Endometrium (tissue), 2 donors: ENCODE measurements at regions not wholly inside any gene's neighbourhood (a gene's known extent, or its start where the extent isn't known, plus 50 kb on each side); places are given as distances from the start of the nearest gene placed in this dataset.
"Not testable (repeated sequence)": the region's sequence is repeated elsewhere in the genome, so short reads cannot be mapped to it uniquely, and the experiment has no call there.

Experiments used
- FAIRE-seq: peaks from 2 replicates; lab custom pipeline; 2012; peaks lifted over from hg19 to GRCh38; lab: Jason Lieb, UNC
- donor health status: control.
- donor health status: control.

DNA sequence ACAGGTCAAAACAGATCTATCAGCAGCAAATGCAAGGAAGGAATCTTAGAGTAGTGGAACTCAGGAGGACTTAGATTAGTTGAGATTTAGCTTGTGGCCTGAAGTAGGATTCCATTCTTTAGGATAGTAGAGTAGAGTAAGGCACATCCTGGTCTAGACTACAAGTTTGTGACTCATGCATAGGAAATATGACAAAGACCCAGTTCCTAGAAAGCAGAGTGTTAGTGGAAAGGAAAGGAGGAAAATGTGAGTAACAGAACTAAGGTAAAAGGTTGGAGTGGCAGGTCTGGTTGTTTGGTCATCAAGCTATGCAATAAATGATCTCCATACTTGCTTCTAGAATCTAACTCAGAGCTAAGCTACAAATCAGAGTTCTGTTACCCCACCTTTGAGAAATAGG is 595.0 kb downstream of the ACTRT1 start:
- no peak for FAIRE-seq

DNA sequence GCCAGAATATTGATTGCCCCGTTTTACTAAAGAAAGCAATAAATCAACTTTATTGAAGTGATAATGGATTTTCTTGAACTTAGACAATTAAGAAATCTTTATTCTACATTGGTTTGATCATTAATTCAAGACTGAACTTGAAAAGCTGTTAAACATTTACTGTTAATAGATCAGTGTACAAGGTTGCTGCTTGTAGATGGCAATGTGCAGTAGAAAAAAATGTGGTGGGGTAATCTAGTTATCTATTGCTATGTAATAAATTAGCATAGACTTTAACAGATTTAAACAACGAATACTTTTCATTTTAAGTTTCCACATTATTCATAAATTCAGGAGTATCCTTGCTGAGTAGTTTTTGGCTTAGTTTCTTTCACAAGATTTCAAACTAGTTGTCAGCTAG is 612.5 kb downstream of the ACTRT1 start:
- no peak for FAIRE-seq

DNA sequence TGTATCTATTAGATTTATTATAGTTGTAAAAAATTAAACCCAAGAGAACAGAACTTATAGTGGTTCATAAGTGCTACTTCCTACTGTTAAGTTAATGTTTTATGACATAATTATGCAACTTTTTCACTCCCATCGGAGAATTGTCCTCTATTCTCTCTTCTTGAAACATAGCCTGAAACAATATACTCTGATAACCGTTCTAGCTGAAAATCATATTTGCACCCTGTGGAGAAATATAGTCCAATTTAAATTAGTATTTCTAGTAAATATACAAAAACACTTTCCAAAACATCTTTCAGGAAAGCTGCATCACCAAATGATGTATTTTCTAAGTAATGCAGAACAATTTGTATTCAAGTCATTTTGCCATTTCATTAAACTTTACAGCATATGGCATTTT is 586.4 kb downstream of the PRR32 start:
- no peak for FAIRE-seq

DNA sequence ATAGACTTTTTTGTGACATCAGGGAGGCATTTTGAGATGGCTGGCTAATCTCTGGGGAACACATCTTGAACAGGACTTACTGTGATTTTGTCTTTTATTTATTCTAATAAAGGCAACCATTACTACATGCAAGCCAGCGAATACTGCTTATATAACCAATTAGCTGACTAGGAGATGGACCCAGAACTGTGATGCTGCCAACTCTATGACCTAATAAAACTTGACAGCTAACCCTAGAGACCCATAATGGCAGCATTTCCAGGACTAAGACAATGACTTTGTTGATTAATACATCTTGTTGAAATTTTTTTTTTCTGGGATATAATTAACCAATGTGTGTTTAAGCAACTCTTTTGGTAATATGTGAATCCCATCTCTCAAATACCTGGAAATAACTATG is 584.6 kb downstream of the PRR32 start:
- no peak for FAIRE-seq

DNA sequence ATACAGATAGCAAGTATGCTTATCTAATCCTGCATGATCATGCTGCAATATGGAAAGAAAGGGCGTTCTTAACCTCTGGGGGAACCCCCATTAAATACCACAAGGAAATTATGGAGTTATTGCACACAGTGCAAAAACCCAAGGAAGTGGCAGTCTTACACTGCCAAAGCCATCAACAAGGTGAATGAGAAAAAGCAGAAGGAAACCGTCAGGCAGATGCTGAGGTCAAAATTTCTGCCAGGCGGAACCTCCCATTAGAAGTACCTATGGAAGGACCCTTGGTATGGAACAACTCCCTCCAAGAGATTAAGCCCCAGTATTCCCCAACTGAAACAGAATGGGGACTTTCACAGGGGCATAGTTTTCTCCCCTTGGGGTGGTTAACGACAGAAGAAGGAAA is 580.7 kb downstream of the PRR32 start:
- not testable (repeated sequence) for FAIRE-seq

DNA sequence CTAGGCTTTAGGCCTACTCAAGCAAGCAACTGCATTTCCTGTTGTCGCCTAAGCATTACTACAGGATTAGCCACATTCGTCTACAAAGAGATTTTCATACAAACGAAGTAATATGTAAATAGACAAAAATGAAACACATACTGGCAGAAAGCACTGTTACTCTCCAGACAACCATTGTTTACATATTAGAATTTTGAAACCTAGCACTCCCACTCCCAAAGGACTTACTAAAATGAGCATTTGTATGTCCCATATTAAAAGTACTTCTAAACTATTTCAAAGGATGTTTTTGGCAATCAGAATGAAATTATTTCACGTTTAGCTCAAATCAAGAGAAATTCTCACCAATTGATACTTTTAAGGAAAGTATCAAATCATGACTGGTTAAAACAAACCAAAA is 570.8 kb downstream of the PRR32 start:
- peak; percentile 55 for FAIRE-seq

DNA sequence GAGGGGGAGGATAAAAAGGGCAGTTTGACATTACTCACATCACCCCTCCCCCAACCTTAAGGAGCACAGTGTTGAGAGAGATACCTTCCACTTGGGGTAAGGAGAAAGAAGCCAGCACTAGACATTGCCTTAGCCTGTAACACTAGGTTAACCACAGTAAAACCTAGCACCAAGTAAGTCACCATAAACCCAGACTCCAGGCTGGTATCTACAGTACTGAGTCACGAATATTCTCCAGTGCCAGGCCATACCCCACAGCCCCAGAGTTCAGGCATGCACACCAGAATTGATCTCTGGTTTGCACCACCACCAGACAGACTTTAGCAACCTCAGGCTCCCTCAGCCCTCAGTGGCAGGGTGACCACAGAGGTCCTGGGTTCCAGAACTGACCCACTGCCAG is 570.4 kb downstream of the PRR32 start:
- FAIRE-seq, result no peak
